22Rv1 (cell line): ENCODE measurements at regions not wholly inside any gene's neighbourhood (a gene's known extent, or its start where the extent isn't known, plus 50 kb on each side); places are given as distances from the start of the nearest gene placed in this dataset.

ENCODE experiments used
- H3K27ac ChIP-seq: fragments of 450-650 bp; 2 replicates; pipeline ENCODE4 v1.5.1; 2017
- CTCF ChIP-seq: fragments of 450-650 bp; IDR thresholded peaks from 2 replicates; pipeline ENCODE4 v1.5.1; 2017; ENCODE audit warnings: mild to moderate bottlenecking
- ZFX ChIP-seq: fragments of 450-650 bp; IDR thresholded peaks from 2 replicates; pipeline ENCODE4 v1.6.1; 2017; ENCODE audit warnings: antibody characterized with exemption, borderline replicate concordance

GRCh38 chr20:60160451-60161145 is 202.4 kb downstream of the CDH26 start:
- no peak overlapping the region for H3K27ac ChIP-seq
- no peak for TF ChIP-seq CTCF
- TF ChIP-seq ZFX = no peak

- TF ChIP-seq CTCF (no peak), ZFX (no peak)
- no peak overlapping the region for H3K27ac ChIP-seq
Measured at GRCh38 chr20:60167812-60168211, 209.6 kb downstream of the CDH26 start.

- no peak overlapping the region for H3K27ac ChIP-seq
- no peak for TF ChIP-seq CTCF
- no peak for TF ChIP-seq ZFX
Measured at GRCh38 chr20:60168963-60169362, 210.7 kb downstream of the CDH26 start.

GRCh38 chr20:60170116-60170515 is 211.9 kb downstream of the CDH26 start:
- TF ChIP-seq ZFX = no peak
- no peak for TF ChIP-seq CTCF
- H3K27ac ChIP-seq = no peak overlapping the region

DNA sequence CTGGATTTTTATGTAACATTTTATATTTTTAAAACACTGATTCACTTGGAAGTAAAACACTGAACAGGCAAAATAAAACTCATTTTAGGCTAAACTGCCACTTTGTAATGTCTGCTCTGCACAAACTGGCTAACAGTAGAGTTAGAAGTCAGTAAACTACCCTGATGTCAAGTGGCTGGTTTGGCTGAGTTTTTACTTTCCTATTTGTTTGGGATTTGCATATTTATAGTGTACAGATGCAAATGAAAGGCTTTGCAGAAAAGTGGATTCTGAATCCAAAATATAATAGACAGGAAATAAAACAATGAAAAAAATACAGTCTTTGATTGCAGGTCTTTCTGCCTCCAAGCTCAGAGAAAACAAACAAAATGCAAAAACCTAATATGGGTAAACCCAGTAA is 213.1 kb downstream of the CDH26 start:
- no peak for TF ChIP-seq CTCF
- TF ChIP-seq ZFX = no peak
- no peak overlapping the region for H3K27ac ChIP-seq

GRCh38 chr20:60171738-60172137 is 213.5 kb downstream of the CDH26 start:
- TF ChIP-seq CTCF (no peak), ZFX (no peak)
- H3K27ac ChIP-seq = no peak overlapping the region

GRCh38 chr20:60172346-60172984 is 214.2 kb downstream of the CDH26 start:
- no peak for TF ChIP-seq ZFX
- TF ChIP-seq CTCF = no peak
- H3K27ac ChIP-seq = no peak overlapping the region
